ENCODE measurements at regions not wholly inside any gene's neighbourhood (a gene's known extent, or its start where the extent isn't known, plus 50 kb on each side); places are given as distances from the start of the nearest gene placed in this dataset.

- no peak for DNase-seq
Observed at GRCh38 chr2:19543663-19544383, 185.4 kb upstream of the OSR1 start.

- no peak for DNase-seq
Observed at GRCh38 chr2:19542796-19543662, 184.6 kb upstream of the OSR1 start.

- DNase-seq = no peak
Observed at GRCh38 chr2:19541884-19542283, 183.5 kb upstream of the OSR1 start.

- DNase-seq = peak; percentile 86
Observed at GRCh38 chr2:19540739-19541525, 182.5 kb upstream of the OSR1 start.

- peak; percentile 49 for DNase-seq
Observed at GRCh38 chr2:19538411-19538963, 180.1 kb upstream of the OSR1 start.

GRCh38 chr2:19536136-19536535 is 177.7 kb upstream of the OSR1 start:
- no peak for DNase-seq

GRCh38 chr2:19532547-19533196 is 174.2 kb upstream of the OSR1 start:
- no peak for DNase-seq

GRCh38 chr2:19529677-19530076 is 171.3 kb upstream of the OSR1 start:
- no peak for DNase-seq

- no peak for DNase-seq
Observed at GRCh38 chr2:19527771-19528170, 169.3 kb upstream of the OSR1 start.

GRCh38 chr2:19525313-19525712 is 166.9 kb upstream of the OSR1 start:
- DNase-seq = no peak

GRCh38 chr2:19519045-19519444 is 160.6 kb upstream of the OSR1 start:
- no peak for DNase-seq

- DNase-seq = no peak
Observed at GRCh38 chr2:19507137-19507536, 148.7 kb upstream of the OSR1 start.

GRCh38 chr2:19505199-19506136 is 147.0 kb upstream of the OSR1 start:
- DNase-seq = no peak

- peak; percentile 29 for DNase-seq
Observed at GRCh38 chr2:19504400-19505198, 146.2 kb upstream of the OSR1 start.

- no peak for DNase-seq
Observed at GRCh38 chr2:19503915-19504314, 145.5 kb upstream of the OSR1 start.

- DNase-seq = no peak
Observed at GRCh38 chr2:19503406-19503805, 145.0 kb upstream of the OSR1 start.

GRCh38 chr2:19500126-19500525 is 141.7 kb upstream of the OSR1 start:
- peak; percentile 33 for DNase-seq

GRCh38 chr2:19496646-19497045 is 138.2 kb upstream of the OSR1 start:
- no peak for DNase-seq

GRCh38 chr2:19494241-19494640 is 135.8 kb upstream of the OSR1 start:
- no peak for DNase-seq

- DNase-seq = no peak
Observed at GRCh38 chr2:19491796-19492195, 133.4 kb upstream of the OSR1 start.
